ENCODE measurements at regions not wholly inside any gene's neighbourhood (a gene's known extent, or its start where the extent isn't known, plus 50 kb on each side); places are given as distances from the start of the nearest gene placed in this dataset.

DNA sequence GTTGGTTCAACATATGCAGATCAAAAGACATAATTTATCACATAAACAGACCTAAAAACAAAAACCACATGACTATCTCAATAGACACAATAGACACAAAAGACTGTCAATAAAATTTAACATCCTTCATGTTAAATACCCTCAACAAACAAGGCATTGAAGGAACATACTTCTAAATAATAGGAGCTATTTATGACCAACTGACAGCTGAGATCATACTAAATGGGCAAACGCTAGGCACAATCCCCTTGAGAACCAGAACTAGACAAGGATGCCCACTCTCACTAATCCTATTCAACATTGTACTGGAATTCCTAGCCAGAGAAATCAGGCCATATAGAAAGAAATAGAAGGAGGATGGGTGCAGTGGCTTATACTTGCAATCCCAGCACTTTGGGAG, 50.3 kb upstream of the GLYAT start:
- TF ChIP-seq FOXP1 (CRISPR knock-in tag; IDR thresholded peaks at IDR 0.05; ENCODE audit: borderline replicate concordance), result no peak
- no peak for TF ChIP-seq OVOL2 (CRISPR knock-in tag; IDR thresholded peaks at IDR 0.05; ENCODE audit: borderline replicate concordance)
